Right lobe of liver (tissue), 4 donors: ENCODE measurements at regions not wholly inside any gene's neighbourhood (a gene's known extent, or its start where the extent isn't known, plus 50 kb on each side); places are given as distances from the start of the nearest gene placed in this dataset.

Source experiments
- POLR2A ChIP-seq: fragments of 450-650 bp; IDR thresholded peaks from one replicate; pipeline ENCODE4 v1.6.1; 2017; ENCODE audit warnings: antibody characterized with exemption, mild to moderate bottlenecking
- TF ChIP-seq, protein P1 (sequence below), 4 donors: fragments of 200-600 bp in 3 of 4; fragments of 450-650 bp in 1 of 4; IDR thresholded peaks; one replicate each; pipeline versions ENCODE4 v1.5.1 to v1.8.0; 2016 to 2022; ENCODE audit warnings: antibody characterized with exemption in 4 of 4, mild to moderate bottlenecking in 2 of 4
- donor health status: DM: no; HTN: no; CAD: no.
- donor health status: DM: no; HTN: no; CAD: no.
- donor health status: DM: no; HTN: yes; CAD: no.

DNA sequence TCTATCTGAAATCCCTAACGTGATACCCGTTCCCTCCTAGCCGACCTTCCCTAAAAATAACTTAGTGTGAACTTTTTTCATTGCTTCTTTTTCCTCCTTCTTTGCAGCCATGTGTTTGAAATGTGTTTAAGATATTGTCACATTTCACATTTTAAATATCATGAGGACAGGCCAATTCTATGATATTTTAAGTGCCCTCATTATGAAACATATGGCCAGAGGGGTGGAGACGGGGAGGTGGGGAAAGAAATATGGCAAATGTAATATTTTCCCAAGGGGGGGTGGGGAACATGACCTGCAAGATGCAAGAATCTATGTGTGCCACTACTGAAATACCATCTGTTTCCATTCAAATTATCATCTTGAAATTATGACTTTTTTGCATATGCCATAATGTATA is 1039.2 kb downstream of the AGBL1 start:
- TF ChIP-seq, protein P1, sequence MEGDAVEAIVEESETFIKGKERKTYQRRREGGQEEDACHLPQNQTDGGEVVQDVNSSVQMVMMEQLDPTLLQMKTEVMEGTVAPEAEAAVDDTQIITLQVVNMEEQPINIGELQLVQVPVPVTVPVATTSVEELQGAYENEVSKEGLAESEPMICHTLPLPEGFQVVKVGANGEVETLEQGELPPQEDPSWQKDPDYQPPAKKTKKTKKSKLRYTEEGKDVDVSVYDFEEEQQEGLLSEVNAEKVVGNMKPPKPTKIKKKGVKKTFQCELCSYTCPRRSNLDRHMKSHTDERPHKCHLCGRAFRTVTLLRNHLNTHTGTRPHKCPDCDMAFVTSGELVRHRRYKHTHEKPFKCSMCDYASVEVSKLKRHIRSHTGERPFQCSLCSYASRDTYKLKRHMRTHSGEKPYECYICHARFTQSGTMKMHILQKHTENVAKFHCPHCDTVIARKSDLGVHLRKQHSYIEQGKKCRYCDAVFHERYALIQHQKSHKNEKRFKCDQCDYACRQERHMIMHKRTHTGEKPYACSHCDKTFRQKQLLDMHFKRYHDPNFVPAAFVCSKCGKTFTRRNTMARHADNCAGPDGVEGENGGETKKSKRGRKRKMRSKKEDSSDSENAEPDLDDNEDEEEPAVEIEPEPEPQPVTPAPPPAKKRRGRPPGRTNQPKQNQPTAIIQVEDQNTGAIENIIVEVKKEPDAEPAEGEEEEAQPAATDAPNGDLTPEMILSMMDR (IDR thresholded peaks at IDR 0.05) = no peak
- TF ChIP-seq POLR2A = no peak
